Chondrocyte (in vitro differentiated cells): ENCODE measurements at regions not wholly inside any gene's neighbourhood (a gene's known extent, or its start where the extent isn't known, plus 50 kb on each side); places are given as distances from the start of the nearest gene placed in this dataset.

ENCODE experiments used
- DNase-seq: peaks from one replicate; pipeline ENCODE4 v3.0.0; 2021; ENCODE audit warnings: mixed read lengths, low spot score
- H3K27ac Mint-ChIP-seq: one replicate; pipeline ENCODE4 v1.8.0; 2021; ENCODE audit warnings: mild to moderate bottlenecking, moderate library complexity, mixed read lengths; ENCODE audit not compliant: unreplicated experiment
- H3K27me3 Mint-ChIP-seq: 2 replicates; pipeline ENCODE4 v1.8.0; 2021; ENCODE audit warnings: low read depth, mixed read lengths
- H3K36me3 Mint-ChIP-seq: 2 replicates; pipeline ENCODE4 v1.8.0; 2021; ENCODE audit warnings: low read depth, mixed read lengths
- H3K4me1 Mint-ChIP-seq: 2 replicates; pipeline ENCODE4 v1.8.0; 2021; ENCODE audit warnings: low read depth, mild to moderate bottlenecking, mixed read lengths
- H3K4me3 Mint-ChIP-seq: one replicate; pipeline ENCODE4 v1.8.0; 2021; ENCODE audit warnings: mild to moderate bottlenecking, moderate library complexity, mixed read lengths; ENCODE audit not compliant: unreplicated experiment
- H3K9me3 Mint-ChIP-seq: 2 replicates; pipeline ENCODE4 v1.8.0; 2021; ENCODE audit warnings: low read depth, mixed read lengths
- CTCF ChIP-seq: fragments of 200-600 bp; sonication (generic); IDR thresholded peaks from 2 replicates; pipeline ENCODE4 v1.5.0; 2021; ENCODE audit warnings: antibody characterized with exemption, mild to moderate bottlenecking, moderate library complexity

- Mint-ChIP-seq H3K4me1 (no peaks in the 10 kb centered on the region), H3K27me3 (no peaks in the 10 kb centered on the region), H3K9me3 (peaks cover 12% of the 10 kb centered on the region), H3K27ac (no peak overlapping the region), H3K4me3 (no peak overlapping the region), H3K36me3 (no peaks in the 10 kb centered on the region)
- no peak for DNase-seq
- no peak for TF ChIP-seq CTCF
Measured at GRCh38 chrX:128601706-128602105, 549.5 kb upstream of the ACTRT1 start.

- H3K4me1 Mint-ChIP-seq, result no peaks in the 10 kb centered on the region
- peaks cover 20% of the 10 kb centered on the region for H3K9me3 Mint-ChIP-seq
- no peak for DNase-seq
- no peaks in the 10 kb centered on the region for H3K36me3 Mint-ChIP-seq
- H3K27ac Mint-ChIP-seq, result no peak overlapping the region
- no peaks in the 10 kb centered on the region for H3K27me3 Mint-ChIP-seq
- no peak for TF ChIP-seq CTCF
- no peak overlapping the region for H3K4me3 Mint-ChIP-seq
Measured at GRCh38 chrX:128599632-128600031, 547.4 kb upstream of the ACTRT1 start.

GRCh38 chrX:128582036-128582435, 529.8 kb upstream of the ACTRT1 start:
- peaks cover 22% of the 10 kb centered on the region for H3K9me3 Mint-ChIP-seq

GRCh38 chrX:128581615-128582014, 529.4 kb upstream of the ACTRT1 start:
- H3K4me3 Mint-ChIP-seq, result no peak overlapping the region
- peaks cover 26% of the 10 kb centered on the region for H3K9me3 Mint-ChIP-seq
- no peak for DNase-seq
- no peak for TF ChIP-seq CTCF
- no peak overlapping the region for H3K27ac Mint-ChIP-seq
- no peaks in the 10 kb centered on the region for H3K36me3 Mint-ChIP-seq
- no peaks in the 10 kb centered on the region for H3K4me1 Mint-ChIP-seq
- H3K27me3 Mint-ChIP-seq, result no peaks in the 10 kb centered on the region

More at GRCh38 chrX:128582036-128582435, 529.8 kb upstream of the ACTRT1 start:
- no peak overlapping the region for H3K4me3 Mint-ChIP-seq
- H3K27ac Mint-ChIP-seq, result no peak overlapping the region
- no peaks in the 10 kb centered on the region for H3K27me3 Mint-ChIP-seq
- H3K36me3 Mint-ChIP-seq, result no peaks in the 10 kb centered on the region
- DNase-seq, result no peak
- no peaks in the 10 kb centered on the region for H3K4me1 Mint-ChIP-seq
- TF ChIP-seq CTCF, result no peak

GRCh38 chrX:128543114-128543513, 490.9 kb upstream of the ACTRT1 start:
- no peaks in the 10 kb centered on the region for H3K27me3 Mint-ChIP-seq
- H3K9me3 Mint-ChIP-seq, result peaks cover 49% of the 10 kb centered on the region
- H3K36me3 Mint-ChIP-seq, result no peaks in the 10 kb centered on the region
- TF ChIP-seq CTCF, result no peak
- no peak overlapping the region for H3K4me3 Mint-ChIP-seq
- DNase-seq, result no peak
- H3K27ac Mint-ChIP-seq, result no peak overlapping the region
- no peaks in the 10 kb centered on the region for H3K4me1 Mint-ChIP-seq
